HepG2 (cell line): ENCODE measurements at regions not wholly inside any gene's neighbourhood (a gene's known extent, or its start where the extent isn't known, plus 50 kb on each side); places are given as distances from the start of the nearest gene placed in this dataset.

Source experiments
- ATF2 ChIP-seq: sonication (generic); formaldehyde crosslinking; IDR thresholded peaks from 2 replicates; pipeline ENCODE4 v1.4.0; 2020; ENCODE audit warnings: missing genetic modification reagents
- ATF5 ChIP-seq: sonication (generic); formaldehyde crosslinking; IDR thresholded peaks from 2 replicates; pipeline ENCODE4 v1.4.0; 2020; ENCODE audit warnings: mild to moderate bottlenecking, low read depth, missing genetic modification reagents
- MAFG ChIP-seq: sonication (generic); formaldehyde crosslinking; IDR thresholded peaks from 2 replicates; pipeline ENCODE4 v1.5.1; 2020; ENCODE audit warnings: mild to moderate bottlenecking, missing genetic modification reagents
- MEF2D ChIP-seq: sonication (generic); formaldehyde crosslinking; IDR thresholded peaks from 2 replicates; pipeline ENCODE4 v1.5.1; 2020; ENCODE audit warnings: mild to moderate bottlenecking, missing genetic modification reagents
- MLXIP ChIP-seq: sonication (generic); formaldehyde crosslinking; IDR thresholded peaks from 2 replicates; pipeline ENCODE4 v1.9.0; 2021; ENCODE audit warnings: missing genetic modification reagents, borderline replicate concordance
- NRL ChIP-seq: sonication (generic); formaldehyde crosslinking; IDR thresholded peaks from 2 replicates; pipeline ENCODE4 v1.5.0; 2020; ENCODE audit warnings: missing genetic modification reagents, mild to moderate bottlenecking, moderate library complexity, borderline replicate concordance
- PAWR ChIP-seq: sonication (generic); formaldehyde crosslinking; IDR thresholded peaks from 2 replicates; pipeline ENCODE4 v1.4.0; 2020; ENCODE audit warnings: missing genetic modification reagents, mild to moderate bottlenecking, borderline replicate concordance
- PHF8 ChIP-seq: sonication (generic); formaldehyde crosslinking; IDR thresholded peaks from 2 replicates; pipeline ENCODE4 v1.5.0; 2020; ENCODE audit warnings: missing genetic modification reagents
- SUZ12 ChIP-seq: fragments of 150-350 bp; IDR thresholded peaks from 2 replicates; pipeline ENCODE4 v1.6.1; 2014; ENCODE audit warnings: low read depth, low read length
- TBL1XR1 ChIP-seq: fragments of 150-350 bp; IDR thresholded peaks from 2 replicates; pipeline ENCODE4 v1.6.1; 2014; ENCODE audit warnings: borderline replicate concordance, low read length; ENCODE audit not compliant: partially characterized antibody
- ZC3H4 ChIP-seq: sonication (generic); formaldehyde crosslinking; IDR thresholded peaks from 2 replicates; pipeline ENCODE4 v1.4.0; 2020; ENCODE audit warnings: missing genetic modification reagents, borderline replicate concordance
- ZNF318 ChIP-seq: sonication (generic); formaldehyde crosslinking; IDR thresholded peaks from 2 replicates; pipeline ENCODE4 v1.4.0; 2020; ENCODE audit warnings: mild to moderate bottlenecking, missing genetic modification reagents
- ZNF451 ChIP-seq: sonication (generic); formaldehyde crosslinking; IDR thresholded peaks from 2 replicates; pipeline ENCODE4 v1.5.0; 2020; ENCODE audit warnings: mild to moderate bottlenecking, missing genetic modification reagents
- ZNF580 ChIP-seq: IDR thresholded peaks from 2 replicates; pipeline ENCODE4 v1.6.1; 2016; ENCODE audit warnings: low read depth, borderline replicate concordance
- ZNF841 ChIP-seq: sonication (generic); formaldehyde crosslinking; IDR thresholded peaks from 2 replicates; pipeline ENCODE4 v1.8.1; 2023; ENCODE audit warnings: missing genetic modification reagents, borderline replicate concordance

GRCh38 chr15:98428253-98428989 is 219.9 kb upstream of the IGF1R start (continued):
- TF ChIP-seq ZNF841 (CRISPR knock-in tag) (no peak), ZNF451 (CRISPR knock-in tag) (no peak), ZC3H4 (CRISPR knock-in tag) (no peak), MEF2D (CRISPR knock-in tag) (peak; percentile 44; the same call in 1 of the 2 replicates), TBL1XR1 (no peak), MAFG (CRISPR knock-in tag) (no peak), PAWR (CRISPR knock-in tag) (no peak), ATF2 (no peak), ZNF580 (CRISPR knock-in tag) (0 out of 2 replicates have a peak, but pooled peaks have one; percentile 17), NRL (CRISPR knock-in tag) (0 out of 2 replicates have a peak, but pooled peaks have one; percentile 68), ZNF318 (no peak), MLXIP (no peak), SUZ12 (no peak), PHF8 (CRISPR knock-in tag) (no peak), ATF5 (CRISPR knock-in tag) (no peak)
